Left lobe of liver (tissue), 2 donors: ENCODE measurements at regions not wholly inside any gene's neighbourhood (a gene's known extent, or its start where the extent isn't known, plus 50 kb on each side); places are given as distances from the start of the nearest gene placed in this dataset.
"Not testable (repeated sequence)": the region's sequence is repeated elsewhere in the genome, so short reads cannot be mapped to it uniquely, and the experiment has no call there.

ENCODE experiments used
- ATAC-seq: fragments of 200-7000 bp; cut with Tn5 transposase; one replicate; pipeline ENCODE4 v1.9.1; 2020; ENCODE audit warnings: mild to moderate bottlenecking, moderate library complexity
- DNase-seq: peaks from one replicate; pipeline ENCODE4 v3.0.0-alpha.2; 2020; ENCODE audit warnings: low spot score
- donor health status: DM: no; HTN: no; CAD: no; lungs with moderate emphysema.
- donor health status: DM: no; HTN: yes; CAD: no.

- DNase-seq (no peak), ATAC-seq (no peak)
Measured at GRCh38 chr2:219829667-219830352, 202.4 kb downstream of the SLC4A3 start.

- DNase-seq: no peak
- no peak for ATAC-seq
Measured at GRCh38 chr2:219830353-219830738, 202.9 kb downstream of the SLC4A3 start.

GRCh38 chr2:219831957-219832356 is 204.5 kb downstream of the SLC4A3 start:
- no peak for DNase-seq
- no peak for ATAC-seq

- DNase-seq (no peak), ATAC-seq (no peak)
Measured at GRCh38 chr2:219832904-219833303, 205.5 kb downstream of the SLC4A3 start.

GRCh38 chr2:219835493-219835892 is 208.1 kb downstream of the SLC4A3 start:
- DNase-seq: no peak
- peak; percentile 55 for ATAC-seq

- no peak for DNase-seq
- peak; percentile 71 for ATAC-seq
Measured at GRCh38 chr2:219836647-219837177, 209.3 kb downstream of the SLC4A3 start.

GRCh38 chr2:219844401-219845091 is 217.1 kb downstream of the SLC4A3 start:
- DNase-seq: no peak

GRCh38 chr2:219848882-219849281 is 221.5 kb downstream of the SLC4A3 start:
- ATAC-seq: no peak
- no peak for DNase-seq

More at GRCh38 chr2:219844401-219845091, 217.1 kb downstream of the SLC4A3 start:
- no peak for ATAC-seq

- no peak for DNase-seq
- ATAC-seq: no peak
Measured at GRCh38 chr2:219851169-219851568, 223.7 kb downstream of the SLC4A3 start.

- DNase-seq: no peak
- no peak for ATAC-seq
Measured at GRCh38 chr2:219851801-219852481, 224.5 kb downstream of the SLC4A3 start.

- ATAC-seq (no peak), DNase-seq (no peak)
Measured at GRCh38 chr2:219852626-219853025, 225.2 kb downstream of the SLC4A3 start.

GRCh38 chr2:219856602-219857001 is 229.2 kb downstream of the SLC4A3 start:
- no peak for ATAC-seq
- DNase-seq: no peak

GRCh38 chr2:219857751-219858150 is 230.3 kb downstream of the SLC4A3 start:
- DNase-seq (no peak), ATAC-seq (no peak)

GRCh38 chr2:219861307-219861706 is 233.9 kb downstream of the SLC4A3 start:
- DNase-seq: no peak

GRCh38 chr2:219864154-219864553 is 236.7 kb downstream of the SLC4A3 start:
- DNase-seq: no peak
- ATAC-seq: no peak

More at GRCh38 chr2:219861307-219861706, 233.9 kb downstream of the SLC4A3 start:
- no peak for ATAC-seq

- ATAC-seq: no peak
Measured at GRCh38 chr2:219868635-219869034, 241.2 kb downstream of the SLC4A3 start.

GRCh38 chr2:219870041-219870440 is 242.6 kb downstream of the SLC4A3 start:
- ATAC-seq: no peak
- no peak for DNase-seq

More at GRCh38 chr2:219868635-219869034, 241.2 kb downstream of the SLC4A3 start:
- DNase-seq: no peak

- ATAC-seq (no peak), DNase-seq (no peak)
Measured at GRCh38 chr2:219871351-219871750, 243.9 kb downstream of the SLC4A3 start.

- ATAC-seq (no peak), DNase-seq (no peak)
Measured at GRCh38 chr2:219875036-219875435, 247.6 kb downstream of the SLC4A3 start.

GRCh38 chr2:219875986-219876385 is 248.6 kb downstream of the SLC4A3 start:
- not testable (repeated sequence) for DNase-seq, ATAC-seq

GRCh38 chr2:219876931-219877330 is 249.5 kb downstream of the SLC4A3 start:
- ATAC-seq: no peak
- DNase-seq: no peak

- ATAC-seq: no peak
- DNase-seq: no peak
Measured at GRCh38 chr2:219877728-219878127, 250.3 kb downstream of the SLC4A3 start.
